Ovary (tissue), 3 donors: ENCODE measurements at regions not wholly inside any gene's neighbourhood (a gene's known extent, or its start where the extent isn't known, plus 50 kb on each side); places are given as distances from the start of the nearest gene placed in this dataset.
"Not testable (repeated sequence)": the region's sequence is repeated elsewhere in the genome, so short reads cannot be mapped to it uniquely, and the experiment has no call there.

ENCODE experiments used
- EP300 ChIP-seq: sonication (generic); formaldehyde crosslinking; IDR thresholded peaks from one replicate; pipeline ENCODE4 v1.6.1; 2017; ENCODE audit warnings: antibody characterized with exemption
- POLR2A ChIP-seq: fragments of 450-650 bp; IDR thresholded peaks from one replicate; pipeline ENCODE4 v1.6.1; 2017; ENCODE audit warnings: antibody characterized with exemption, mild to moderate bottlenecking, moderate library complexity
- TF ChIP-seq, protein P1 (sequence below), 3 donors: fragments of 450-650 bp in 2 of 3; fragments of 200-600 bp in 1 of 3; IDR thresholded peaks; one replicate each; pipeline versions ENCODE4 v1.5.1 to v1.8.0; 2016 to 2022; ENCODE audit warnings: antibody characterized with exemption in 3 of 3, mild to moderate bottlenecking in 1 of 3
- donor health status: DM: no; HTN: no; CAD: no.

DNA sequence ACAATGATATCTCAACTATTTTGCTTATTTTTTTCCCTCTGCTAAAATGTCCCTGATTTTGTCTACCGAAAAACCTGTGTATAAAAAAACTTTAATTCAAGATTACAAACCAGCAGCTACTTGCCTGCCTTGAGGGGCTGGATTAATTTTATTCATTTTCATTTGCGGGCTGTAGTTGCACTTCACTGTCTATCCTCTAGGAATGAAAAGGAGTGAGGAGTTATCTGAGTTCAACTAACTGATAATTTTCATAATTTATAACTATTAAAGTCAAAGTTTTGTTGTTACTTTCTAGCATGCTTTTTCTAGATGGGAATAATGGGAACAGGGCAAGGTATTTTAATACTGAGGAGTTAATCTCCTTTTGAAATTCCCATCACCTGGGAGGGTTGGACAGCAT, 50.3 kb upstream of the AGTPBP1 start:
- TF ChIP-seq, protein P1, sequence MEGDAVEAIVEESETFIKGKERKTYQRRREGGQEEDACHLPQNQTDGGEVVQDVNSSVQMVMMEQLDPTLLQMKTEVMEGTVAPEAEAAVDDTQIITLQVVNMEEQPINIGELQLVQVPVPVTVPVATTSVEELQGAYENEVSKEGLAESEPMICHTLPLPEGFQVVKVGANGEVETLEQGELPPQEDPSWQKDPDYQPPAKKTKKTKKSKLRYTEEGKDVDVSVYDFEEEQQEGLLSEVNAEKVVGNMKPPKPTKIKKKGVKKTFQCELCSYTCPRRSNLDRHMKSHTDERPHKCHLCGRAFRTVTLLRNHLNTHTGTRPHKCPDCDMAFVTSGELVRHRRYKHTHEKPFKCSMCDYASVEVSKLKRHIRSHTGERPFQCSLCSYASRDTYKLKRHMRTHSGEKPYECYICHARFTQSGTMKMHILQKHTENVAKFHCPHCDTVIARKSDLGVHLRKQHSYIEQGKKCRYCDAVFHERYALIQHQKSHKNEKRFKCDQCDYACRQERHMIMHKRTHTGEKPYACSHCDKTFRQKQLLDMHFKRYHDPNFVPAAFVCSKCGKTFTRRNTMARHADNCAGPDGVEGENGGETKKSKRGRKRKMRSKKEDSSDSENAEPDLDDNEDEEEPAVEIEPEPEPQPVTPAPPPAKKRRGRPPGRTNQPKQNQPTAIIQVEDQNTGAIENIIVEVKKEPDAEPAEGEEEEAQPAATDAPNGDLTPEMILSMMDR (IDR thresholded peaks at IDR 0.05), result not testable (repeated sequence)
- not testable (repeated sequence) for TF ChIP-seq POLR2A, EP300
